Keratinocyte (primary cell): ENCODE measurements at regions not wholly inside any gene's neighbourhood (a gene's known extent, or its start where the extent isn't known, plus 50 kb on each side); places are given as distances from the start of the nearest gene placed in this dataset.

ENCODE experiments used
- DNase-seq: peaks from one replicate; pipeline ENCODE4 v3.0.0-alpha.2; 2011; ENCODE audit warnings: low read depth, missing footprints, low spot score
- FAIRE-seq: peaks from 2 replicates; lab custom pipeline; 2011; peaks lifted over from hg19 to GRCh38; lab: Jason Lieb, UNC
- H2AFZ ChIP-seq: 2 replicates; pipeline ENCODE4 v1.6.0; 2012; ENCODE audit warnings: low read length, control low read depth, inconsistent platforms; ENCODE audit not compliant: control insufficient read depth
- H3K27ac ChIP-seq: 2 replicates; pipeline ENCODE4 v1.5.1; 2011; ENCODE audit warnings: low read length; ENCODE audit not compliant: control insufficient read depth, insufficient read depth
- H3K27me3 ChIP-seq: 3 replicates; pipeline ENCODE4 v1.6.0; 2011; ENCODE audit warnings: low read length; ENCODE audit not compliant: control insufficient read depth, insufficient read depth; ENCODE audit errors: extremely low read depth
- H3K36me3 ChIP-seq, 2 experiments: 2 replicates in 1 of 2; 3 replicates in 1 of 2; pipeline ENCODE4 v1.5.1; 2011; ENCODE audit warnings: low read length in 2 of 2, mild to moderate bottlenecking in 1 of 2; ENCODE audit not compliant: control insufficient read depth in 2 of 2, insufficient read depth in 2 of 2; ENCODE audit errors: extremely low read depth in 1 of 2
- H3K4me1 ChIP-seq: 3 replicates; pipeline ENCODE4 v1.5.1; 2011; ENCODE audit warnings: low read length; ENCODE audit not compliant: control insufficient read depth, insufficient read depth; ENCODE audit errors: extremely low read depth
- H3K4me2 ChIP-seq: 3 replicates; pipeline ENCODE4 v1.6.0; 2011; ENCODE audit warnings: low read depth, low read length; ENCODE audit not compliant: control insufficient read depth, insufficient read depth; ENCODE audit errors: extremely low read depth
- H3K4me3 ChIP-seq, 3 experiments: fragments of 200-600 bp in 1 of 3; sonication (generic) in 1 of 3; 2 replicates in 2 of 3; 3 replicates in 1 of 3; pipeline ENCODE4 v1.5.1; 2011 to 2016; ENCODE audit warnings: low read length in 3 of 3, mild to moderate bottlenecking in 3 of 3, control low read depth in 2 of 3, inconsistent platforms in 1 of 3, low read depth in 1 of 3, mixed read lengths in 1 of 3, mixed run types in 1 of 3, moderate library complexity in 1 of 3; ENCODE audit not compliant: control insufficient read depth in 2 of 3, insufficient read depth in 2 of 3; ENCODE audit errors: extremely low read depth in 1 of 3
- H3K79me2 ChIP-seq: 2 replicates; pipeline ENCODE4 v1.6.0; 2012; ENCODE audit warnings: low read length; ENCODE audit not compliant: control insufficient read depth, insufficient read depth
- H3K9ac ChIP-seq: 3 replicates; pipeline ENCODE4 v1.6.0; 2011; ENCODE audit warnings: low read length; ENCODE audit not compliant: control insufficient read depth, insufficient read depth; ENCODE audit errors: extremely low read depth
- H3K9me1 ChIP-seq: 3 replicates; pipeline ENCODE4 v1.6.0; 2011; ENCODE audit warnings: low read length; ENCODE audit not compliant: control insufficient read depth, insufficient read depth; ENCODE audit errors: extremely low read depth
- H3K9me3 ChIP-seq: 2 replicates; pipeline ENCODE4 v1.5.1; 2012; ENCODE audit warnings: low read depth, low read length; ENCODE audit not compliant: control insufficient read depth
- H4K20me1 ChIP-seq: 3 replicates; pipeline ENCODE4 v1.6.0; 2011; ENCODE audit warnings: low read length; ENCODE audit not compliant: control insufficient read depth, insufficient read depth; ENCODE audit errors: extremely low read depth
- EZH2 ChIP-seq: IDR thresholded peaks from one replicate; pipeline ENCODE4 v1.6.1; 2012; ENCODE audit warnings: inconsistent platforms, mild to moderate bottlenecking, low read length, moderate library complexity
- dilution Hi-C: fragments of 300-500 bp; cut with MboI; formaldehyde crosslinking; loops from one replicate; pipeline ENCODE4 v1.7.0; 2020; ENCODE audit warnings: low sequenced_read_pairs; ENCODE audit not compliant: extremely low pct_ligation_motif_present
- TF ChIP-seq, protein P1 (sequence below), 3 experiments: IDR thresholded peaks in 1 of 3; conservative IDR thresholded peaks in 1 of 3; optimal IDR thresholded peaks in 1 of 3; 2 replicates in 2 of 3; 3 replicates in 1 of 3; pipeline versions ENCODE3 to v1.5.1; 2011; ENCODE audit warnings: low read length in 3 of 3, mild to moderate bottlenecking in 3 of 3, moderate library complexity in 2 of 3, control low read depth in 1 of 3, inconsistent platforms in 1 of 3; ENCODE audit not compliant: insufficient read depth in 2 of 3; ENCODE audit errors: extremely low read depth in 1 of 3

DNA sequence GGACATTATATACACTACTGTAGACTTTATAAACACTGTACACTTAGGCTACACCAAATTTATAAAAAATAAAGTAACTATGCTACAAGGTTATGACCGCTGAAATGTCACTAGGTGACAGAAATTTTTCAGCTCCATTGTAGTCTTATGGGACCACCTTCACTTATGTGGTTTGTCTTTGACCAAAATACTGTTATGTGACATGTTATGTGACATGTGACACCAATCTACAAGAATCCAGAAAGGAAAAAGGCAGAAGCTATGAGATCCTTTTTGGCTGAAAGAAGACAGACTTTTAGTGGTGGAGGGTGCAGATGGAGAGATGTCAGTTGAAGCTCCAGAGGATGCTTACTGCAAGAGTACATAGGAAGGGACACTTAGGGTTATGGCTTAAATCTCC, 1378.4 kb upstream of the TENM4 start:
- H3K4me3 ChIP-seq = no peak overlapping the region
- no peak for TF ChIP-seq EZH2
- TF ChIP-seq, protein P1, sequence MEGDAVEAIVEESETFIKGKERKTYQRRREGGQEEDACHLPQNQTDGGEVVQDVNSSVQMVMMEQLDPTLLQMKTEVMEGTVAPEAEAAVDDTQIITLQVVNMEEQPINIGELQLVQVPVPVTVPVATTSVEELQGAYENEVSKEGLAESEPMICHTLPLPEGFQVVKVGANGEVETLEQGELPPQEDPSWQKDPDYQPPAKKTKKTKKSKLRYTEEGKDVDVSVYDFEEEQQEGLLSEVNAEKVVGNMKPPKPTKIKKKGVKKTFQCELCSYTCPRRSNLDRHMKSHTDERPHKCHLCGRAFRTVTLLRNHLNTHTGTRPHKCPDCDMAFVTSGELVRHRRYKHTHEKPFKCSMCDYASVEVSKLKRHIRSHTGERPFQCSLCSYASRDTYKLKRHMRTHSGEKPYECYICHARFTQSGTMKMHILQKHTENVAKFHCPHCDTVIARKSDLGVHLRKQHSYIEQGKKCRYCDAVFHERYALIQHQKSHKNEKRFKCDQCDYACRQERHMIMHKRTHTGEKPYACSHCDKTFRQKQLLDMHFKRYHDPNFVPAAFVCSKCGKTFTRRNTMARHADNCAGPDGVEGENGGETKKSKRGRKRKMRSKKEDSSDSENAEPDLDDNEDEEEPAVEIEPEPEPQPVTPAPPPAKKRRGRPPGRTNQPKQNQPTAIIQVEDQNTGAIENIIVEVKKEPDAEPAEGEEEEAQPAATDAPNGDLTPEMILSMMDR (optimal IDR thresholded peaks at IDR 0.05 in 1 of 3, IDR thresholded peaks at IDR 0.05 in 1 of 3, conservative IDR thresholded peaks at IDR 0.05 in 1 of 3; ENCODE audit: extremely low read depth in 1 of 3, insufficient read depth in 2 of 3, low read length in 3 of 3) = no peak

DNA sequence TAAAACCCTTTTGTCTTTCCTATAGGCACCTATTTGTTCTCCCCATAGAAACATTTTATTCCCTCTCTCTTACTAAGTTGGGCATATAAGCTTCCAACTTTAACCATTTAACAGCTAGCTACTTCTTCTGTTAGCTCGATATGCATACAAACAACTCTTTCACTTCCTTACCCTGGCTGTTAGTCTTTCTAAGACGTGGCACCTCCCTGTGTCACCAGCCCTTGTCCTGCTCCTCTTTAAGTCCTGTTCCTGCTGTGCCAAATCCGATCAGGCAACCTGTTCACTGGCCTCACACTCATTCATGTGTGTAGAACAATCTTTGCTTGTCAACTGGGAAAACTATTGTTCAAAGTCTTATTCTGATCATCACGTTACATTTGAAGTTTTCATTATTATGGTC, 1376.1 kb upstream of the TENM4 start:
- Histone ChIP-seq H3K27me3 (no peaks in the 10 kb centered on the region), H3K27ac (no peak overlapping the region), H2AFZ (peak overlapping the region; percentile 8), H3K4me3 (no peak overlapping the region), H3K36me3 (no peaks in the 10 kb centered on the region), H3K9me3 (no peaks in the 10 kb centered on the region), H3K4me1 (peaks cover 5% of the 10 kb centered on the region), H4K20me1 (no peaks in the 10 kb centered on the region), H3K79me2 (no peaks in the 10 kb centered on the region), H3K9me1 (no peaks in the 10 kb centered on the region), H3K9ac (no peak overlapping the region), H3K4me2 (no peak overlapping the region)
- FAIRE-seq (no peak), DNase-seq (no peak)
- dilution Hi-C loops = no loop called here
- TF ChIP-seq, protein P1 (optimal IDR thresholded peaks at IDR 0.05 in 1 of 3, IDR thresholded peaks at IDR 0.05 in 1 of 3, conservative IDR thresholded peaks at IDR 0.05 in 1 of 3; ENCODE audit: extremely low read depth in 1 of 3, insufficient read depth in 2 of 3, low read length in 3 of 3) = no peak

More for the DNA sequence above, 1378.4 kb upstream of the TENM4 start:
- Histone ChIP-seq H3K9me1 (no peaks in the 10 kb centered on the region), H3K79me2 (no peaks in the 10 kb centered on the region), H3K4me1 (peaks cover 5% of the 10 kb centered on the region), H3K27me3 (no peaks in the 10 kb centered on the region), H3K9me3 (no peaks in the 10 kb centered on the region), H3K27ac (no peak overlapping the region), H3K36me3 (no peaks in the 10 kb centered on the region), H3K4me2 (no peak overlapping the region), H3K9ac (no peak overlapping the region), H2AFZ (no peak overlapping the region), H4K20me1 (no peaks in the 10 kb centered on the region)
- DNase-seq (no peak), FAIRE-seq (no peak)
- dilution Hi-C loops = no loop called here
